Trophoblast cell (in vitro differentiated cells and primary cell): ENCODE measurements at regions not wholly inside any gene's neighbourhood (a gene's known extent, or its start where the extent isn't known, plus 50 kb on each side); places are given as distances from the start of the nearest gene placed in this dataset.

Experiments used
- DNase-seq, 2 donors: peaks; one replicate each; pipeline ENCODE4 v3.0.0-alpha.2; 2016
- H2AFZ ChIP-seq: 2 replicates; pipeline ENCODE4 v1.6.1; 2013; ENCODE audit warnings: low read length, moderate library complexity, mild to moderate bottlenecking; ENCODE audit not compliant: insufficient read depth, poor library complexity
- H2AK5ac ChIP-seq: 2 replicates; pipeline ENCODE4 v1.6.1; 2013; ENCODE audit warnings: mild to moderate bottlenecking, low read length
- H2BK120ac ChIP-seq: 2 replicates; pipeline ENCODE4 v1.6.1; 2013; ENCODE audit warnings: low read length, mild to moderate bottlenecking, moderate library complexity; ENCODE audit not compliant: insufficient read depth, poor library complexity
- H2BK12ac ChIP-seq: 2 replicates; pipeline ENCODE4 v1.6.1; 2013; ENCODE audit warnings: mild to moderate bottlenecking, low read length, moderate library complexity
- H2BK5ac ChIP-seq: 2 replicates; pipeline ENCODE4 v1.6.1; 2013; ENCODE audit warnings: low read length, low read depth, moderate library complexity, mild to moderate bottlenecking; ENCODE audit not compliant: poor library complexity
- H3K14ac ChIP-seq: 2 replicates; pipeline ENCODE4 v1.6.1; 2013; ENCODE audit warnings: mild to moderate bottlenecking, low read length
- H3K18ac ChIP-seq: 2 replicates; pipeline ENCODE4 v1.6.1; 2013; ENCODE audit warnings: mild to moderate bottlenecking, low read length
- H3K23ac ChIP-seq: 2 replicates; pipeline ENCODE4 v1.6.1; 2013; ENCODE audit warnings: low read length
- H3K27ac ChIP-seq: 2 replicates; pipeline ENCODE4 v1.5.1; 2013; ENCODE audit warnings: low read depth, mild to moderate bottlenecking, inconsistent platforms, low read length, moderate library complexity
- H3K27me3 ChIP-seq: 2 replicates; pipeline ENCODE4 v1.6.1; 2013; ENCODE audit warnings: inconsistent platforms, mild to moderate bottlenecking, low read length, moderate library complexity; ENCODE audit not compliant: insufficient read depth
- H3K36me3 ChIP-seq, 2 experiments: 1 replicate in 1 of 2; 2 replicates in 1 of 2; pipeline ENCODE4 v1.6.1; 2013; ENCODE audit warnings: low read length in 2 of 2, mild to moderate bottlenecking in 2 of 2, moderate library complexity in 1 of 2; ENCODE audit not compliant: insufficient read depth in 2 of 2, control insufficient read depth in 1 of 2
- H3K4ac ChIP-seq: 2 replicates; pipeline ENCODE4 v1.6.1; 2013; ENCODE audit warnings: low read depth, mild to moderate bottlenecking, low read length, moderate library complexity
- H3K4me1 ChIP-seq, 2 experiments: 1 replicate in 1 of 2; 2 replicates in 1 of 2; pipeline ENCODE4 v1.6.1; 2013; ENCODE audit warnings: low read length in 2 of 2, mild to moderate bottlenecking in 2 of 2, moderate library complexity in 1 of 2; ENCODE audit not compliant: insufficient read depth in 2 of 2, control insufficient read depth in 1 of 2
- H3K4me2 ChIP-seq: 2 replicates; pipeline ENCODE4 v1.6.1; 2013; ENCODE audit warnings: inconsistent platforms, mild to moderate bottlenecking, low read length, moderate library complexity
- H3K4me3 ChIP-seq: 2 replicates; pipeline ENCODE4 v1.5.1; 2013; ENCODE audit warnings: mild to moderate bottlenecking, low read depth, low read length, inconsistent platforms
- H3K79me1 ChIP-seq: one replicate; pipeline ENCODE4 v1.6.1; 2013; ENCODE audit warnings: low read length
- H3K79me2 ChIP-seq: 2 replicates; pipeline ENCODE4 v1.6.1; 2013; ENCODE audit warnings: low read length, mild to moderate bottlenecking; ENCODE audit not compliant: control insufficient read depth, insufficient read depth, poor library complexity
- H3K9ac ChIP-seq: 2 replicates; pipeline ENCODE4 v1.6.1; 2013; ENCODE audit warnings: mild to moderate bottlenecking, low read length
- H3K9me3 ChIP-seq: 2 replicates; pipeline ENCODE4 v1.6.1; 2013; ENCODE audit warnings: low read depth, mild to moderate bottlenecking, control low read depth, inconsistent platforms, low read length; ENCODE audit not compliant: insufficient read depth
- H4K12ac ChIP-seq: 2 replicates; pipeline ENCODE4 v1.6.1; 2013; ENCODE audit warnings: low read depth, mild to moderate bottlenecking, low read length, moderate library complexity
- H4K8ac ChIP-seq: 2 replicates; pipeline ENCODE4 v1.6.1; 2013; ENCODE audit warnings: low read depth, mild to moderate bottlenecking, low read length, moderate library complexity
- H4K91ac ChIP-seq: one replicate; pipeline ENCODE4 v1.6.1; 2013; ENCODE audit warnings: low read depth, mild to moderate bottlenecking, low read length, moderate library complexity
- WGBS: extraction: QIAGEN DNeasy Blood & Tissue Kit; methylation state at CpG from one replicate; pipeline ENCODE4 v1.1.7; 2013; ENCODE audit warnings: missing lambda C conversion rate; ENCODE audit not compliant: insufficient read length, insufficient coverage; ENCODE audit errors: extremely low coverage; 5-methylcytosine and 5-hydroxymethylcytosine counted together

DNA sequence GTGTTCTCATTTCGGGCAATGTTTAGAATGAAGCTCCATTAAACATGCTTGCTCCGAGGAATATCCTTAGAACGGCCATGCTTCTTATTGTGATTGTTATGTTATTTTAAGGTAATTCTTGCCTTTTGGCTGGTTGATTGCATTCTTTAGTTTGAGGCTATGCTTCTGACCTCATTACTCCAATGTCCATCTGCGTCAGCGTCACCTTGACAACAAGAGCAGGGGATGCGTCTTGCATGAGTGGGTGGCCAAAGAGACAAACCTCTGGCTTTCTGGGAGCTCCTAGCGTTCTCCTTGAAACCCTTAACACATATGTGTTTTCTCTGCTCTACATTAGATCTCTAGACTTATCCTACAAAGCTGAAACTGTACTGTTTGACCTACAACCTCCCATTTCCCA, 184.3 kb downstream of the THBS2 start:
- WGBS: no CpG with 5 or more reads among the region's 7 CpGs
- H3K79me2 ChIP-seq: no peaks in the 10 kb centered on the region
- DNase-seq: no peak

DNA sequence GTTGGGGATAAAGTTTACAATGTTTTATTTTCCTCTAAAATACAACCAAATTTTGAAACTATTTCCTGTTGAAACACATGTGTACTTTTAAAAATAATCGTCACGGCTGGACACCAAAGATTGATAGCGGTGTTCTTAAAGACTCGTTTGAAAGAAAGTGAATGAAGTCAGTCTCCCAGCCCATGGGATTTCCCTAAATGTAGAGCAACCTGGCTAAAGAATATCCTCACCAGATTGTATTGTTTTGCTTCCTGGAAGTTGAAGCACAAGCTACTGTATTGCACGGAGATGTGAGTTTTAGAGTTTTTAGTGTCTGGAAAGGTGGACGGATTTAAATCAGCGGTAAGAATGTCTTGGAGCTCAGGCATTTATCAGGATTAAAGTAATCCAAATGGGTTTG, 189.5 kb downstream of the THBS2 start:
- Histone ChIP-seq H3K4me2 (no peak overlapping the region), H3K9me3 (no peaks in the 10 kb centered on the region), H2AK5ac (no peak overlapping the region), H2AFZ (no peak overlapping the region), H3K36me3 (no peaks in the 10 kb centered on the region), H2BK12ac (no peak overlapping the region), H2BK120ac (no peak overlapping the region), H4K91ac (no peak overlapping the region), H3K4me3 (no peak overlapping the region), H3K9ac (no peak overlapping the region), H2BK5ac (no peak overlapping the region), H3K14ac (no peak overlapping the region), H3K79me1 (no peaks in the 10 kb centered on the region), H3K4ac (no peak overlapping the region), H3K23ac (no peak overlapping the region), H4K8ac (no peak overlapping the region), H3K27me3 (no peaks in the 10 kb centered on the region), H3K4me1 (no peaks in the 10 kb centered on the region), H3K18ac (no peak overlapping the region), H4K12ac (no peak overlapping the region), H3K27ac (no peak overlapping the region), H3K79me2 (no peaks in the 10 kb centered on the region)
- DNase-seq: no peak
- 100% methylated on average over 3 of the region's 7 CpGs for WGBS

More for the DNA sequence above, 184.3 kb downstream of the THBS2 start:
- Histone ChIP-seq H3K4ac (no peak overlapping the region), H3K9me3 (no peaks in the 10 kb centered on the region), H3K36me3 (no peaks in the 10 kb centered on the region), H4K12ac (no peak overlapping the region), H3K23ac (no peak overlapping the region), H3K79me1 (peaks cover 2% of the 10 kb centered on the region), H3K18ac (no peak overlapping the region), H3K4me3 (no peak overlapping the region), H3K27ac (no peak overlapping the region), H2AK5ac (no peak overlapping the region), H3K9ac (no peak overlapping the region), H3K14ac (no peak overlapping the region), H3K4me2 (no peak overlapping the region), H3K4me1 (peaks cover 0 to 6% of the 10 kb centered on the region in 2 experiments), H2AFZ (no peak overlapping the region), H4K91ac (no peak overlapping the region), H2BK5ac (no peak overlapping the region), H2BK120ac (no peak overlapping the region), H2BK12ac (no peak overlapping the region), H3K27me3 (no peaks in the 10 kb centered on the region), H4K8ac (no peak overlapping the region)

DNA sequence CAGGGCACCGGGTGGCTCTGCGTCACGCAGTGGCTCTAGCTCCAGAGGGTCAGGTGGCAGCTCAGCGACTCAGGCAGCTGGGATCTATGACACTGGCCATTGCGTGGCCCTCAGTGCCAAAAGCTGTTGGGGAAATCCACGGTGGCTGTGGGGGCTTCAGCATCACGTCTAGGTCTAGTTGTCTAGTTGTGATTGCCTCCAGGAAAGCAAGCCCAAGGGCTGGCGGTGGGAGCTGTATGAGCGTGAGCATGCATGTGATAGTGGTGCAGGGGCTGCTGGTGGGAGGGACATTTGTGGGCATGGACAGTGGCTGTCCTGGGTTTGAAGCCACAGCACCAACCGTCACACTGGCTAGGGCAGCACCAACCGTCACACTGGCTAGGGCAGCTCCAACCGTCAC, 191.4 kb downstream of the THBS2 start:
- no peaks in the 10 kb centered on the region for H3K79me1 ChIP-seq
- no peak overlapping the region for H2AK5ac ChIP-seq
- DNase-seq: no peak
- H3K14ac ChIP-seq: no peak overlapping the region
- no peaks in the 10 kb centered on the region for H3K4me1 ChIP-seq
- H3K18ac ChIP-seq: no peak overlapping the region
- H3K79me2 ChIP-seq: no peaks in the 10 kb centered on the region
- H3K23ac ChIP-seq: no peak overlapping the region
- H4K12ac ChIP-seq: no peak overlapping the region
- H4K91ac ChIP-seq: no peak overlapping the region
- H3K4me3 ChIP-seq: peak overlapping the region; percentile 30
- no peak overlapping the region for H3K4ac ChIP-seq
- H2BK120ac ChIP-seq: no peak overlapping the region
- peaks cover 4% of the 10 kb centered on the region for H3K9me3 ChIP-seq
- H2AFZ ChIP-seq: no peak overlapping the region
- whole genome bisulfite sequencing: no CpG with 5 or more reads among the region's 12 CpGs
- no peak overlapping the region for H3K4me2 ChIP-seq
- no peak overlapping the region for H3K27ac ChIP-seq
- H3K9ac ChIP-seq: no peak overlapping the region
- no peaks in the 10 kb centered on the region for H3K27me3 ChIP-seq
- H2BK12ac ChIP-seq: no peak overlapping the region
- no peaks in the 10 kb centered on the region for H3K36me3 ChIP-seq
- H2BK5ac ChIP-seq: no peak overlapping the region
- H4K8ac ChIP-seq: no peak overlapping the region

DNA sequence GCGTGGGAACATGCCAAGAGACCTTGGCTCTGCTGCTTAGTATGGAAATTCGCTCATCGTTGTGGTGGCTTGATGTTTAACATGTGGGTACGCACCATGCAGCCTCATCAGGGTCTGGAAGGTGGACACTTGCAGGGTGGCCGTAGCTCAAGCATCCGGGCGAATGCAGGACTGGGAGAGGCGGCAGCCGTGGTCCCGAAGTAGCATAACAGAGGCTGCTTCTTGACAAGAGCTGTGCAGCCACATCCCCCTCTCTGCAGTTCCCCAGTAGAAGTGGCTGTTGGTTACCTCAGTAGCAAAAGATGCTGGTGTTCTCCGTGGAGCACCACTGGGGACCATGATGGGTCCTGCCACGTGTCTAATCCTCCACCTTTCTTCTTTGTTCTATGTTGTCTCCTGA, 195.0 kb downstream of the THBS2 start:
- H3K79me2 ChIP-seq: no peaks in the 10 kb centered on the region
- H3K36me3 ChIP-seq: no peaks in the 10 kb centered on the region
- H2BK120ac ChIP-seq: no peak overlapping the region
- H3K4ac ChIP-seq: no peak overlapping the region
- H3K23ac ChIP-seq: no peak overlapping the region
- H3K4me2 ChIP-seq: no peak overlapping the region
- H4K91ac ChIP-seq: no peak overlapping the region
- H4K12ac ChIP-seq: no peak overlapping the region
- H3K27ac ChIP-seq: no peak overlapping the region
- H3K27me3 ChIP-seq: no peaks in the 10 kb centered on the region
- H4K8ac ChIP-seq: no peak overlapping the region
- no peaks in the 10 kb centered on the region for H3K4me1 ChIP-seq
- H3K14ac ChIP-seq: no peak overlapping the region
- no peak overlapping the region for H3K4me3 ChIP-seq
- no peak overlapping the region for H3K18ac ChIP-seq
- no peak for DNase-seq
- H2BK5ac ChIP-seq: no peak overlapping the region
- peaks cover 4% of the 10 kb centered on the region for H3K9me3 ChIP-seq
- WGBS: no CpG with 5 or more reads among the region's 12 CpGs
- no peak overlapping the region for H3K9ac ChIP-seq
- no peak overlapping the region for H2AFZ ChIP-seq
- no peak overlapping the region for H2AK5ac ChIP-seq
- H3K79me1 ChIP-seq: no peaks in the 10 kb centered on the region
- H2BK12ac ChIP-seq: no peak overlapping the region
